ENCODE measurements at regions not wholly inside any gene's neighbourhood (a gene's known extent, or its start where the extent isn't known, plus 50 kb on each side); places are given as distances from the start of the nearest gene placed in this dataset.
"Not testable (repeated sequence)": the region's sequence is repeated elsewhere in the genome, so short reads cannot be mapped to it uniquely, and the experiment has no call there.

GRCh38 chr20:25850133-25850532 is 153.5 kb upstream of the ZNF337 start:
- H3K4me1 Mint-ChIP-seq (ENCODE audit: low read depth, unreplicated experiment); H3K9me3 ChIP-seq (ENCODE audit: insufficient read depth, low read depth, low read length); H3K9ac ChIP-seq (ENCODE audit: low read length); H3K79me2 ChIP-seq (ENCODE audit: insufficient read depth, low read length); H3K36me3 Mint-ChIP-seq (ENCODE audit: low read depth, unreplicated experiment); H3K4me2 ChIP-seq (ENCODE audit: low read length); H3K4me3 ChIP-seq (ENCODE audit: insufficient read depth, low read depth, low read length); H3K36me3 ChIP-seq (ENCODE audit: insufficient read depth, low read length); H4K20me1 ChIP-seq (ENCODE audit: insufficient read depth, low read length); H2AFZ ChIP-seq (ENCODE audit: low read depth, low read length); H3K4me1 ChIP-seq (ENCODE audit: insufficient read depth, low read length); H3K27ac ChIP-seq (ENCODE audit: low read depth, low read length); DNase-seq (ENCODE audit: low read depth); H3K9me3 Mint-ChIP-seq (ENCODE audit: unreplicated experiment); H3K4me3 Mint-ChIP-seq (ENCODE audit: unreplicated experiment); FAIRE-seq; H3K27me3 ChIP-seq (ENCODE audit: insufficient read depth, low read length); H3K27ac Mint-ChIP-seq (ENCODE audit: unreplicated experiment): not testable (repeated sequence)
- H3K27me3 Mint-ChIP-seq (ENCODE audit: low read depth, unreplicated experiment) = peaks cover 21% of the 10 kb centered on the region

GRCh38 chr20:25848222-25848621 is 151.6 kb upstream of the ZNF337 start:
- Histone ChIP-seq H4K20me1 (ENCODE audit: insufficient read depth, low read length) (no peaks in the 10 kb centered on the region), H3K4me1 (ENCODE audit: insufficient read depth, low read length) (no peaks in the 10 kb centered on the region), H3K27ac (ENCODE audit: low read depth, low read length) (no peak overlapping the region), H2AFZ (ENCODE audit: low read depth, low read length) (no peak overlapping the region), H3K4me3 (ENCODE audit: insufficient read depth, low read depth, low read length) (no peak overlapping the region), H3K9me3 (ENCODE audit: insufficient read depth, low read depth, low read length) (no peaks in the 10 kb centered on the region), H3K79me2 (ENCODE audit: insufficient read depth, low read length) (no peaks in the 10 kb centered on the region), H3K27me3 (ENCODE audit: insufficient read depth, low read length) (no peaks in the 10 kb centered on the region), H3K9ac (ENCODE audit: low read length) (no peak overlapping the region), H3K36me3 (ENCODE audit: insufficient read depth, low read length) (no peaks in the 10 kb centered on the region), H3K4me2 (ENCODE audit: low read length) (no peak overlapping the region)
- Mint-ChIP-seq H3K27me3 (ENCODE audit: low read depth, unreplicated experiment) (peaks cover 14% of the 10 kb centered on the region), H3K9me3 (ENCODE audit: unreplicated experiment) (no peaks in the 10 kb centered on the region), H3K4me1 (ENCODE audit: low read depth, unreplicated experiment) (no peaks in the 10 kb centered on the region), H3K4me3 (ENCODE audit: unreplicated experiment) (no peak overlapping the region), H3K27ac (ENCODE audit: unreplicated experiment) (no peak overlapping the region), H3K36me3 (ENCODE audit: low read depth, unreplicated experiment) (no peaks in the 10 kb centered on the region)
- DNase-seq (ENCODE audit: low read depth) = no peak
- TF ChIP-seq EZH2 (IDR thresholded peaks at IDR 0.05; ENCODE audit: insufficient read depth, low read length) (no peak), CTCF (IDR thresholded peaks at IDR 0.05; ENCODE audit: insufficient read depth, low read depth, low read length) (no peak)
- FAIRE-seq = no peak

- not testable (repeated sequence) for H2AFZ ChIP-seq (ENCODE audit: low read depth, low read length); FAIRE-seq; H4K20me1 ChIP-seq (ENCODE audit: insufficient read depth, low read length); H3K9ac ChIP-seq (ENCODE audit: low read length); H3K4me1 ChIP-seq (ENCODE audit: insufficient read depth, low read length); H3K27ac Mint-ChIP-seq (ENCODE audit: unreplicated experiment); H3K36me3 ChIP-seq (ENCODE audit: insufficient read depth, low read length); H3K79me2 ChIP-seq (ENCODE audit: insufficient read depth, low read length); H3K36me3 Mint-ChIP-seq (ENCODE audit: low read depth, unreplicated experiment); H3K27me3 Mint-ChIP-seq (ENCODE audit: low read depth, unreplicated experiment); DNase-seq (ENCODE audit: low read depth); H3K27me3 ChIP-seq (ENCODE audit: insufficient read depth, low read length); H3K9me3 Mint-ChIP-seq (ENCODE audit: unreplicated experiment); H3K9me3 ChIP-seq (ENCODE audit: insufficient read depth, low read depth, low read length); H3K27ac ChIP-seq (ENCODE audit: low read depth, low read length); H3K4me1 Mint-ChIP-seq (ENCODE audit: low read depth, unreplicated experiment); H3K4me3 Mint-ChIP-seq (ENCODE audit: unreplicated experiment); H3K4me3 ChIP-seq (ENCODE audit: insufficient read depth, low read depth, low read length)
- peak overlapping the region; percentile 39 for H3K4me2 ChIP-seq (ENCODE audit: low read length)
These were observed 148.0 kb upstream of the ZNF337 start for GRCh38 chr20:25844640-25845039.

- H3K27ac ChIP-seq (ENCODE audit: low read depth, low read length); H3K36me3 ChIP-seq (ENCODE audit: insufficient read depth, low read length); H3K4me2 ChIP-seq (ENCODE audit: low read length); H4K20me1 ChIP-seq (ENCODE audit: insufficient read depth, low read length); H3K4me1 ChIP-seq (ENCODE audit: insufficient read depth, low read length); H3K4me3 ChIP-seq (ENCODE audit: insufficient read depth, low read depth, low read length); FAIRE-seq; H3K9me3 Mint-ChIP-seq (ENCODE audit: unreplicated experiment); H3K36me3 Mint-ChIP-seq (ENCODE audit: low read depth, unreplicated experiment); DNase-seq (ENCODE audit: low read depth); H3K4me1 Mint-ChIP-seq (ENCODE audit: low read depth, unreplicated experiment); H3K27me3 Mint-ChIP-seq (ENCODE audit: low read depth, unreplicated experiment); H3K4me3 Mint-ChIP-seq (ENCODE audit: unreplicated experiment); H3K27me3 ChIP-seq (ENCODE audit: insufficient read depth, low read length); H3K27ac Mint-ChIP-seq (ENCODE audit: unreplicated experiment); H3K9me3 ChIP-seq (ENCODE audit: insufficient read depth, low read depth, low read length); H3K79me2 ChIP-seq (ENCODE audit: insufficient read depth, low read length); H3K9ac ChIP-seq (ENCODE audit: low read length); H2AFZ ChIP-seq (ENCODE audit: low read depth, low read length): not testable (repeated sequence)
These were observed 116.9 kb upstream of the ZNF337 start for GRCh38 chr20:25813511-25813910.

- H3K4me3 Mint-ChIP-seq (ENCODE audit: unreplicated experiment); DNase-seq (ENCODE audit: low read depth); H3K9ac ChIP-seq (ENCODE audit: low read length); H3K4me1 ChIP-seq (ENCODE audit: insufficient read depth, low read length); H4K20me1 ChIP-seq (ENCODE audit: insufficient read depth, low read length); H3K4me2 ChIP-seq (ENCODE audit: low read length); H3K27me3 Mint-ChIP-seq (ENCODE audit: low read depth, unreplicated experiment); H2AFZ ChIP-seq (ENCODE audit: low read depth, low read length); H3K27me3 ChIP-seq (ENCODE audit: insufficient read depth, low read length); H3K36me3 Mint-ChIP-seq (ENCODE audit: low read depth, unreplicated experiment); H3K27ac ChIP-seq (ENCODE audit: low read depth, low read length); FAIRE-seq; H3K36me3 ChIP-seq (ENCODE audit: insufficient read depth, low read length); H3K79me2 ChIP-seq (ENCODE audit: insufficient read depth, low read length); H3K4me3 ChIP-seq (ENCODE audit: insufficient read depth, low read depth, low read length); H3K9me3 Mint-ChIP-seq (ENCODE audit: unreplicated experiment); H3K27ac Mint-ChIP-seq (ENCODE audit: unreplicated experiment); H3K4me1 Mint-ChIP-seq (ENCODE audit: low read depth, unreplicated experiment); H3K9me3 ChIP-seq (ENCODE audit: insufficient read depth, low read depth, low read length): not testable (repeated sequence)
These were observed 101.7 kb upstream of the ZNF337 start for GRCh38 chr20:25798174-25798993.
